HG03575 (cell line): ENCODE measurements at regions not wholly inside any gene's neighbourhood (a gene's known extent, or its start where the extent isn't known, plus 50 kb on each side); places are given as distances from the start of the nearest gene placed in this dataset.
A peak's percentile ranks its signal among the peaks of the same experiment; 100 is the strongest.

ENCODE experiments used
- ATAC-seq: cut with Tn5 transposase; IDR thresholded peaks from one replicate; pipeline ENCODE4 v1.9.1; 2021; ENCODE audit not compliant: unreplicated experiment, insufficient number of reproducible peaks, low FRiP score; ENCODE audit errors: extremely low read depth

DNA sequence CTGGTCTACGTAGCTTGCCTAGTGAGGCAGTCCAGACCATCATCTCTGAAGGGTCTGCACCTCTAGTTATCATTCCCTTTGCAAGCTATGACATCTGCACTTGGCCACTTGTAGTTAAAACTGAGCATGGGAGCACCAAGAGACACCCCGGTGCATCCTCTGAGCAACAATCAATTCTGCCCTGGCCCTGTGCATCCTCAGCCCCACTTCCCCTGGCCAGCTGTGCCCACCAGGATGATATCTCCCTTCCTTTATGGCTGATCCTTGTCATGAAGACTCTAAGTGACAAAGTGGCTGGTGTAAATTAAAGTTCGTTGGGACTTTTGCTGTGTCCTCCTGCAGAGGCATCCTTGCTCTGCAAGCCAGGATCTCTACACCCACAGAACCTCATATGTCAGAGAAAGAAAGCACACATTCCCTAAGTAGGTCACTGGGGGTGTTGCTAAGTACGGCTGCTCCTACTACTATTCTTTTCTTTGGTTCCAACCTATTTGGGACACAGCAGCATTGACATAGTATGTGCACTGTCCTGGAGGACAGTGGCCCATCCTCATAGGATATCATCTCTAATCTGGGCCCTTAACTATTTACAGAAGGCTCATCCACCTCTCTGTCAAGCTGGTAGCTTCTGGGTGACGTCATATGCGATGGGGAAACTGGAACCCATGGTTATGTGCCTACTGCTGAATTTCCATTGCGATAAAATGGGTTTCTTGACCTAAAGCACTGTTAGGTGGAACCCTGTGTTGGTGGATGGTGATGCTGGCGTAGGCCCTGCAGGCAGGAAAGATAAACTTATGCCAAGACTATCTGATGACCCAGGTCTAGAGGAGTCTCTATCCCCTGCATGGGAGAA lies 384.3 kb upstream of the ID2 start:
- ATAC-seq = no peak

DNA sequence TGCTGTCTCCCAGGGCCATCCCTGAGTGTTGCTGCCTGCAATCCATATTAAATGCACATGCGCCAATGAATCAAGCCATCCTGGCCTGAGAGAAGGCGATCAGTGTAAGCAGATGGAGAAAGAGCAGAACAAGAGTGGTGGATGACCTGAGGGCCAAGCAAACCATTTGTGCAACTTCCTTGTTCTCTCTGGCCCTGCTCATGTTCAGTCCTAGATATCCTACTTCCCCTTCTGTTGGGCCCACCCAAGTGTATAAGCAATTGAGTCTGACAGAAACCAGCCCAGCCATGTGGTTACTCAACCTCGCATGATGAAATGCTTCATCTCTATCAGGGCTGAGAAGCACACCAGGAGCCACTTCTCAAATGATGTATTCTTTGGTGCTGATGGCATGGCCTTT lies 383.1 kb upstream of the ID2 start:
- no peak for ATAC-seq

DNA sequence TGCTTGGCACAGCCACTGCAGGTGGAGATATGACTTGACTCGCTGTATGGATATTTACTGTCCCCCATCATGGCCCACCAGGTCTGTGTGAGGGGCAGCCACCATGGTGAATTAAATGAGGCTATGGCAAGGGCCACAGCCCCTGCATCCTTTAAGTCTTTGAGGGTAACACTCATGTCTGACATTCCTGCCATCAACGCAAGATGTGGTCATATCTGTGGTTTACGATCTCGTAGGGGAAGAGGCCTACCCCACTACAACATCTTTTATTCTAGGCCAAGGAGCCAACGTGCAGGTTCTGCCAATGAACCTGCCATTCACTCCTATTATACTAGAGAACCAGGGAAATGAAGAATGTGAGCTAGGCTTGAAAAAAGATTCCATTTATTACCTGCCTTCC lies 381.6 kb upstream of the ID2 start:
- ATAC-seq = no peak

DNA sequence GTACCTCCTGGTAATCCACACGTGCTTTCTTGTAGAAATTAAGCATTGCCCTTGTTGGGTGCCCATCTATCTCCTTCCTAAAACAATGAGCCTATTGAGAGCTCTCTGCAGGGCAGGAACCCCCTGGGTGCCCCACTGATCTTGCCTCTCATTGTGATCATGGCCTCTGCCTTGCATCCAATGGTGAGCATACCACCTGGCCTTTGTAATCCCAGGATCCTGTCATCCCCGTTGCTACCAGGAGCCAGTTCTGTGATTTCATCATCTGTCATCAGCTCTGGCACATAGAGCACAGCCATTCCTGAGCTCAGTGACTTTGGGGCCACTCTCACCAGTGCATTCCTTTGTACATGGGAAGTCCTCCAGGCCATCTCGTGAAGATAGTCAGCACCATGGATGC lies 381.0 kb upstream of the ID2 start:
- no peak for ATAC-seq

DNA sequence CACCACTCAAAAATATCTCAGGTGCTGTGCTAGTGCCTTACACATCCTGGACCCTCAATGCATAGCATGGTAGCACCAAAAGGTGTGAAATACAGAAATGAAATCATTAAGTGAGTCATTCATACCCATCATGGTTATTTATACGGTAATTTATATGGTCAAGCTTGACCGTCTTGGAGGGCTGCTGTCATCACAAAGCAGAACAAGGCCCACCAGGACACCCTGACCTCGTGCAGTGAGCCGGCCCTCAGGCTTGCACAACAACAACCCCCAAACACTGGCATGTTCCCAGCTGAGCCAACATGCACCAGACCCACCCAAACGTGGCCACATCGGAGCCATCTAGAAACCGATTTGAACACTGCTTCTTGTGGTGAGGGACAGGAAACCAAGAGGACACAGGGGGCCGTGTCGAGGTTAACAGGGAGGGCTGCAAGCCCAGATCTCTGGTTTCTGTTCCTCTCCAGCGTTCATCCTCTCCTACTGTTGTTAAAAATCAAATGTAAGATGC lies 378.5 kb upstream of the ID2 start:
- peak; percentile 43 for ATAC-seq

DNA sequence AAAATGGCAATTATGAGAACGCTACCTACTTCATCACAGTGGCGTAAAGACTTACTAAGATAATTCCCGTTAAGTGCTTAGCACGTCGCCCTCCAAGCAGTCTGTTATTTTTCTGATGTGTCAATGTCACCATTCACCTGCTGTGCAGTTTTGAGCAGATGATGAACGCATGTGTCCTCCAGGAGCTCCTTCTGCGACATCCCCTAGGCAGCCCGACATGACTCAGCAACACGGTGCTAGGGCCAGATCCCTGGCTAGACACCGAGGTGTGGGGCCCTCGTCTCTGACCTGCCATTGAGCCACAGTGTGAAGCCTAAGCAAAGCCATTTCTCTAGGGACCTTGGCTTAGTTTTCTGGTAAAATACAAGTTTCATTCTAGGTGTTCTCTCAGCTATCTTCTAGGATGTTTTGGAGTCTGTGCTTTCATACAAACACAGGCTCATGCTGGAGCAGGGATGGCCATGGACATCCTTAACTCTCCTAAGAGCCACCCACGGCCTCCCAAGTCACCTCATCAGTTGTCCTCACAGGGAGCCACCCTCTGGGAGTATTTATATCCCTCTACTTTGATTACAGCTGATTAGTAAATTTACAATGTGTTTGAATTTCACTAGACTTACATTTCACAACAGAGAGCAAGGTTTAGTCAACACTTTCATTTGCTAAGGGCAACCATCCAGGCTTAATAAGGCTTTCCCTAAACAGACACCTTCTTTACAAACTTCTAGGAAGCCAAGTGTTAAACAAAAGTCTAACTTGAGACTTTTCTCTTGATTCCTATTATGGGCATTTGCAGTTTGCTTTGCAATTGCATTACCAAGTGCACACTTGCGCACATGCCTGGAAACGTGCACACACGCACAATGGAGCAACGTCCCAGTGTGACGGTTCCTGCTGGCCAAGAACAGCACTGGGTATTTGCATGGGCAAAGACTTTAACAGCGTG lies 376.8 kb upstream of the ID2 start:
- ATAC-seq = no peak

DNA sequence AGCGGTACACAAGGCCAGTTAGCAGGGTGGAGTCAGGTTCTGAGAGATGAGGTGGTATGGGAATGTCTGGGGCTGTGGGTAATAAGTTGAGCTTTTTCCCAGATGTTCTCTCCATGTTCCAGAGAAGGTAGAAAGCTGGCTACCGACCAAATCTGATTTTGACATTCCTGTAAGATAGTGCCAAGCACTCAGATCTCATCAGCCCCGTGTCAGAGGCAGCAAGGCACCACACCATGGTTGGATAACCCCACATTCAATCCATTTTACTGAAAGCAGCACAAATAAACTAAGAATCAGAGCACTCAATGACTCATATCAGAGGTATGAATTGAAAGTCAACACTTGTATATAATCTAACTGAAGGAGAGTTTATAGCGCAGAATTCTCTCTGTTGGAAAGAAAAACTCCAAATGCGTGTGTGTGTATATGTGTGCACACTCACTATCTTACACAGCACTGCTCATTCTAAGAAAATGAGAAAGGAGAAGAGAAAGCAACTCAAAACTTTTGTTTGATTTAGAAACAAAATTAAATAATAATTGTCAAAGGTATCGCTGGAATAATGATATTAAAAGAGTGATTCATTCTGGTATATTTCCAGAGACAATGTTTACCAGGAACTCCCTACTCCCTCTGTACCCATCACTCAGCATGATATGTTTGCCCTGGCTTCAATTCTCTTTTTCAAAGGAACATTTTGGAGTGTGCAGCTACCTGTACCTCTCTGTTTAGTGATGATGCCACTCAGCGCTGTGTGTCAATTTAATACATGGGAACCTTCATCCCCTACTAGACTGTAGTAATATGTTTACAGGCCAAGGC lies 375.1 kb upstream of the ID2 start:
- no peak for ATAC-seq

DNA sequence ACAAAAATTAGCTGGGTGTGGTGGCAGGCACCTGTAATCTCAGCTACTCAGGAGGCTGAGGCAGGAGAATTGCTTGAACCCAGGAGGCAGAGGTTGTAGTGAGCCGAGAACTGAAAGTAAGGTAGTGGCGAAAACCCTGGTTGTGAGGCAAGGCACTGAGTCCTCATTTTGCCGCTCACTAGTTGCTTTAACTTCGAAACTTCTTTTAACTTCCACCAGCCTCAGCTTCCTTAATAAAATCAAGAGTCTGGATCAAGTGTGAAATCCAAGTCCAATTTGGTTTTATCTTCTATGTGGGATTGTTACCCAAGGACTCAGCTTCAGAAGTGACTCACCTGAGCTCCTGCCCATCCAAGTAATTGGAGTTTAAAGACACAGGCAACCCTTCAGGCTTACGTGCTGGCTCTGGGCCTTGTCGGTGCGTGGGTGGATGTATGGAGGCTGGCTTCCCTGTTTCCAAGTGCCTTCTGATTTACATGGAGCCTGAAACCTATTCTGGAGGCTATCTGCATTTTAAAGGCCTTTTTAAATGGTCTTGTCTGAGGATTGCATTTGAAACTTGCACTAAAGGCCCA lies 374.2 kb upstream of the ID2 start:
- ATAC-seq = no peak

DNA sequence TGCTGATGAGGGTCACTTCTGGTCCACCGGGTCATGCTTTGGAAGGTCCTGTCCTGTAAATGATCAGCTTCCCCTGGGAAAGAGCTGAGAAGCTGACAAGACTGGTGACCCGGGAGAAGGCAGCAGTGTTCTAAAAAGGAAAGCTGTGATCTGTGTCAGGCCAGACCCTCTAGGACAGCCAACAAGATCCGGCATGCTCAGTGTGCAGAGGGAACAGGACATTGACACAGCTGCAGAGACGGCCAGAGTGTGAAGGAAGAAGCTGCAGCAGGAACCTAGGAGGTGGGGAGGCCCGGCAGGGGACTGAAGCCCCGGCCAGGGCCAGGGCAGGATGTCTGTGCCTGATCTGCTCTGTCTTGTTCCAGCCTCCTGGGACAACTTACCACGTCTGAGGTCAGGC lies 372.7 kb upstream of the ID2 start:
- ATAC-seq = no peak

DNA sequence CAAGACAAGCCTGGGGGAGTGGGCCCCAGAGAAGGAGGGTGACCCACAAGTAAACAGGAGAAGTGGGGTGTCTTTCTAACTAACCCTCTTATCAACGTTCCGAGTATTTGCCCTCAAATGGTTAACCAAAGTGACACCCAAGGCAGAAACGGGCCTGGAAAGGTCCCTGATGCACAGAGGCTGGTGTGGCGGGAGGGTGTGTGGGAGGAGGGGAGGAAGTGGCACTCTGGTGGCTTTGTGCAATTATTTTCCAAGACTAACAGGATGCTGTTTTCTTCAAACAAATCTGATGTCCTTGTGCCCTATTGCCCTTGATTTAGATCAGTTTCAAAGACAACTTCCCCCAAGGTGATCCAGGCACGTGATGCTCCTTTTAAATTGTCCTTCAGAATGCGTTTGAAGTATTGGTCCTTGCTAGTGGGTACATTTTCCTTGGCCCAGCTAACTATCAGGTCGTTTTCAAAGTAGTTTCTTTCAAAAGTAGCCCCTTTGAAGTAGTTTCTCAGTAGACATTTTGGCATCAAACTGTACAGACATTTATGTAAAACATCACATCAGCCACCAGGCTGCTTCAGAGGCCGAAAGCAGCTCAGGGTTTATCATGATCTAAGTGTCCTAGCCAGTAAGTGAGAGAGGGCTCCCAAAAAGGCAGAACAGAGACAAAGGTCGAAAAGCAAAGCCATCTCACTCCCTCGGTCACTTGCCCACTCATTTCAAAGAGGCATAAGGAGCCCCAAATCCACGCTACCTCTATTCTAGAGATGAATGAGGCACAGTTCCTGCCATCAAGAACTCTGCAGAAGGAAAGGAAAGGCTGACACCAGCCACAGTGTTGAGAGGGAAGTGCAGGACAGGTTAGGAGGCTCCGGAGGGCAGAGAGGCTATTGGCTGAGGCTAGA lies 371.1 kb upstream of the ID2 start:
- ATAC-seq = no peak

DNA sequence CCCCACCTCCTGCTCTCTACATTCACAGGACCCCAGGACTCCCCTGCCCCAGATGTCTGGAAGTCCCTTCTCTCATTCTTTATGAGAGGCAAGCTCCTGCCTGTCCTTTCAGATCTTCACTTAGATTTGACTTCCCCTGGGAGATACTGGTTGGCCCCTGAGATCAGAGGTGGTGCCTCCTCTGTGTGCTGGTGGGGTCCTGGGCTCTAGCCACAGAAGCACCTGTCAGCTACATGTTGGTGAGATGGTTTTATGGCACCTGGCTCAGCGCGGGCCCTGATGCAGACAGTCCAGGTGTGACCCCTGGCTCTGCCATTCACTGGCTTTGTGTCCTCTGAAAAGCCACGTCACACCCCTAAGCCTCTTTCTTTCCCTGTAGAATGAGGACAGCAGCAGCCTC lies 369.6 kb upstream of the ID2 start:
- no peak for ATAC-seq

DNA sequence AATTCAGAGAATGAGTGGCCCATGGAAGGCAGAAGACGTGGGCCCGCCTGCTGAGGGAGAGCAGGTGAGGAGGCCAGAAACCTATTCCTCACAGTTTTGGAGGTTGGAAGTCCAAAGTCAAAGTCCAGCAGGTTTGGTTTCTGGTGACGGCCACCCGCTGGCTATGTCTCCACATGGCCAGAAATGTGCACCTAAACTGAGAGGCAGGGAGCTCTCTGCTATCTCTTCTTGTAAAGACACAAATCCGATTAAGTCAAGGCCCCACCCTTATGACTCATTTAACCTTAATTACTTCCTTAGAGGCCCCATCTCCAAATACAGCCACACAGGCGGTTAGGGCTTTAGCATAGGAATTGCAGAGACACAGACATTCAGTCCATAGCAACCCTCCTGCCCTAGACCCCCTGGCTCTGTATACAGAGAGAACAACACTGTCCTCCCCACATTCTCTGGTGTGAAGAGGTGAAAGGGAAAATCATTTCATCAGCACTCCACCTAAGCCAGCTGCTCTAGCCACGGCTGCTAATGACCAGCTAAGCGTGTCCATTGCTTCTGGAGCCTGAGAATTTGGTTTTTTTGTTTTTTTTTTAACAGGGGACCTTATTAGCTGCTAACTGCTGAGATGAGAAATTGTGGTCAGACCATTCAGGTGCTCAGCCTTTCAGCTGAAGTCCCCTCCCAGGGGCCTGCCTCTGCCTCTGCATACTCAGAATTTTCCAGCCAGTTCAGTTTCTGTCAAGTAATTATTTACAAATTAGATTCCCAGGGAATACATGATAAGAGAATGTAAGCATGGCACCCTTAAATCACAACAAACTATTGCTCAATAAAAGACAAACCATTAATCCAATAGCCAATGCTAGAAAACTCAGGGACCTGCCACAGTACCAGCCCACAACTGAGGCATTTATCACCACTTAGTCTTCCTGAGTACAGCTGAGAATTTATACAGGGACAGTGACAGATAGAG lies 368.7 kb upstream of the ID2 start:
- peak; percentile 83 for ATAC-seq

DNA sequence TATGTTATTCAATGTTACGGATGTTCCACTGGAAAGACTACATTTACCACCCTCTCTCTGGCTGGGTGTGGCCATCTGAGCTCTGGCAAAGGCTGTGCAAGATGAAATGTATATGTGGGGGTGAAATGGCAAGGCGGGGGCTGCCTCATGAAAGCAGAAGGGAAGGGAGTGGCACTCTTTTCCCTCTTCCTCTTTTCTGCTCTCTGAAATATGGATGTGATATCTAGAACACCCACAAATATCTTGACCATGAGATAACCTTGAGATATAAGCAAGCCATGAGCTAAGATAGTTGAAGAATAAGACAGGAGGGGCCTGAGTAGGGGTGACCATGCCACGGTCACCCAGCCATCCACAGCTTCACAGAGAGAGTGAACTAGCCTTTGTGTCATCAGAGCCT lies 367.8 kb upstream of the ID2 start:
- no peak for ATAC-seq

DNA sequence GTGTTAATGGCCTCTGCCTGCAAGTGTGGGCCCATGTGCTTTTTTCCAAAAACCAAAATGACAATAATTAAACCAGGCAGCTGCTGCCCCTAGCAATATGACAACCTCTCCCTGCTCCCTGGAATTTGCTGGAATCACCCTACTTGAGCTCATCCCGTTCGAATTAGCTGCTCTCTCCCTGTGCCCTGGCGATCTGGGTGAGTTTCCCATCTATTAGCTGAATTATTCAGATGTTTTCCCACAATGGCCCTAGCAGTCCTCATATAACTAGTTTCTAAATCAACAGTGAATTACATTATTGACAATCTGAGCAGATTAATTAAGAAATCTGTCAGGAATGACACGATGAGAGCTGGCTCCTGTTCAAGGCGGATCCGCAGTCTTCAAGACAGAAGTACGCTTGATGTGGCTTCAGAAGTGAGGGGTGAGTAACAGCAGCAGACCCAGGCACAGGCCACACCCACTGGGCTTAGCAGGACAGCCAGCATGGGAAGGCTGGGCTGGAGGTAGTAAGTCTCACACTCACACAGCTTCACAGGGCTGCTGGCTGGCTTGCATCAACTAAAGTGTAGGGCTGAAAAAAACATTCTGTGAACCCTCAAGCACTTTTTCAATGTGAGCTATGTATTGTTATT lies 366.2 kb upstream of the ID2 start:
- ATAC-seq = no peak

DNA sequence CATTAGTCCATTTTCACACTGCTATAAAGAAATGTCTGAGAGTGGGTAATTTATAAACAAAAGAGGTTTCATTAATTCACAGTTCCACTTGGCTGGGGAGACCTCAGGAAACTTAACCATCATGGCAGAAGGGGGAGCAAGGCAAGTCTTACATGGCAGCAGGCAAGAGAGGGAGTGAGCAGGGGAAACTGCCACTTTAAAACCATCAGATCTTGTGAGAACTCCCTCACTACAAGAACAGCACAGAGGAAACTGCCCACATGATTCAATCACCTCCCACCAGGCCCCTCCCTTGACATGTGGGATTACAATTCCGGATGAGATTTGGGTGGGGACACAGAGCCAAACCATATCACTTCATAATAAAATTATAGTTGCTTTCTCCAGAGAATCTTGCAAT lies 365.5 kb upstream of the ID2 start:
- no peak for ATAC-seq

DNA sequence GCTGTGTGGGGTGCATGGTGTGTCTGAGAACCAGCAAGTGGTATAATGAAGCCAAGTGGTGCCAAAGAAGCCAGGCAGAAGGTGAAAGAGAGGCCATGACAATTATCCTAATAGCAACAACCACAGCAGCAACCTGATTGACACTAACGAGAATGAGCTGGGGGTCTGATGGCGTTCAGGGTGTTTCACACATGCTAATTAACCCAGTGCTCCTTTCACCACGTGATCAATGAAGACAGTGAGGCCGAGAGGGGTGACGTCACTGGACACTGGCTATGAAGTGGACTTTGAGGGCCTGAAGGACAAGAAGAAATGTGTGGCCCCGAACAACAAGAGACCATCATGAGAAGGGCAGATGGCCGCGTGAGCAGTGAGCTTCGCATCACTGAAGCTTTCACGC lies 364.4 kb upstream of the ID2 start:
- no peak for ATAC-seq
